NCI-H187 treated with DMSO at 0.1 percent for 48 hours (cell line): ENCODE measurements at regions not wholly inside any gene's neighbourhood (a gene's known extent, or its start where the extent isn't known, plus 50 kb on each side); places are given as distances from the start of the nearest gene placed in this dataset.
A peak's percentile ranks its signal among the peaks of the same experiment; 100 is the strongest.

Source experiments
- DNase-seq: peaks from one replicate; lab custom pipeline; 2025; lab: John Stamatoyannopoulos, UW

DNA sequence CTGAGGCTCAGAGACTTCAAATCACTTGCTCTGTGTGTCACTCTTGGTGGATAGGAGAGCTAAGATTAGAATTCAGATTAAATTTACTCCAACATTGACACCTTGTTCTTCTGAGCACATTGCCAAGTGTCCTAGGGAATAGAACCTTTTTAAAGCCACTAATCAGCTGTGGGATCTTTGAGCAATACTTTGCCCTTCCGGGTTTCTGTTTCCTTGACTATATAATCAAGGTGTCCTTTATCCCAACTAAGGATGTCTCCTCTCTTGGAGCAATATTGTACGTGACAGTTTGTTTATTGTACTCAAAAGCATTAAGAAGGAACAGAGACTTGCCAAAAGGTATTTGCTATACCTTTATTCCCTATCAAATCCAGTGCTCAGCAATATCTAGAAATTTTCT lies 170.9 kb upstream of the CADPS start:
- no peak for DNase-seq

DNA sequence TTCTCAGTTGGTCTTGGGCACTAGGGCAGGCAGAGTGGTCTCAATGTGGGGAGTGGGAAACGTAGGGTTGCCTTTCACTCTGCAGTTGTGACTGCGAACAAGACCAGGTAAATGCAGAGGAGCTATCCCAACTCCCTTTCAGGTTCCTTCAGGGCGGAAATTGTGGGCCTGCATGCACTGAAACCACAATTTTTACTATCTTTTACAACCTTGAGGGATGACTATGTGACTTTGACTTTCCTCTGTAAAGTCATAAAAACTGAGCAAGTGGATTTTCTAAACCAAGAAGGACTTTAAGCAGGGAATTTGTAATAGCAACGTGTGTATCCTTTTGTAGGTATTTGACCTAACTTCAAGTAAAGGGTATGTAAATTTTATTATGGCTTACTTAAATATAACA lies 171.4 kb upstream of the CADPS start:
- DNase-seq = no peak

DNA sequence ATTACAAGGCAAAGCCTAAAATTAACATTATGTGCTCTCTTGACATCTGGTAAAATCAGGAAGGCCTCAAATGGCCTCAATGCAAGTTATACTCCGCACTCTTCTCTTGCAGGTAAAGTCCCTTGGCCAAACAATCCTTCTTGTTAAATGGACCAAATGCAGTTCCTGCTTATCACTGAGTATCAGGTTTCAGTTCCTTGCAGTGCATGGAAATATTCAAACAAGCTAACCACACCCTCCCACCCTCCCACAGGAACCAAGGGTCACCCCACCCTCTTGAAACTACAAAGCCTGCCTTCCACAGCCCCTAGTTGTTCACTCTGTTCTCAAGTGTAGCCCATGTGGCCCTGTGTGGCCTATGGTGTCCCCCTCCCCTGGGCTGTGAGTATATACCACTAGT lies 171.9 kb upstream of the CADPS start:
- peak; percentile 1 for DNase-seq

DNA sequence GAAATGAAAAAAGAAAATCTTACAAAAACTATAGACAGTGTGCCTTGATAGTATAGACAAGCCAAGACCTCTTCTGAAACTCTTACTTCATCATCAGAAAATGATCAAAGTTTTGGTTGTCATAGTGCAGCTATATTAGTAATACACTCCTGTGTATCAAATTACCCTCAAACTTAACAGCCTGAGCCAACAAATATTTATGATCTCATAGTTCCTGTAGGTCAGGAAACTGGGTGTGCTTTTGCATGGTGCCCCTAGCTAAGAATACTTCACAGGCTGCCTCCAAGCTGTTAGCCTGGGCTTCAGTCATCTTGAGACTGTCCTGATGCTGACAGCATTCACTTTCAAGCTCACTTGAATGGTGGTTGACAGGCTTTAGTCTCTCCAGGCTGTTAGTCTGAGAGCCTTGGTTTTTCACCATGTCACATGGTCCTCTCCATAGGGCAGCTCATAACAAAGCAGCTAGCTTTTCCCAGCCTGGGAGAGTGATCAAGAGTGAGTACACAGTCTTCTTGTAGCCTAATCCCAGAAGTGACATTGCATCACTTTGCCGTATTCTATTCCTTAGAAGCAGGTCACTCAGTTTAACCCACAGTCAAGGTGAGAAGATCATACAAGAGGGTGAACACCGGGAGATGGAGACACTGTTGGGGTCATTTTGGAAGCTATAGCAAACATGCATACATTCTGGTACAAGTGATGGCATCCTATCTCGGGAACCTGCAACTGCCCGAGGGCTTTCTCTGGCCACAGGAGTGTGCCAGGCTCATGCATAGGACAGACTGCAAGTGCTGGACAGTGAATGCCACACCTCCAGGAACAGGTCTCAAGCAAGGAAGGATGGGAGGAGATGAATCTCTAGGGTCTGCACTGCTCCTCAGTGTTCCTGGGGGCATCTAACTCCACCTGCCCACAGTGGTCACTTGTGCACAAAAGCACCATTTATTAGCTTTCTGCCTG lies 173.4 kb upstream of the CADPS start:
- no peak for DNase-seq

DNA sequence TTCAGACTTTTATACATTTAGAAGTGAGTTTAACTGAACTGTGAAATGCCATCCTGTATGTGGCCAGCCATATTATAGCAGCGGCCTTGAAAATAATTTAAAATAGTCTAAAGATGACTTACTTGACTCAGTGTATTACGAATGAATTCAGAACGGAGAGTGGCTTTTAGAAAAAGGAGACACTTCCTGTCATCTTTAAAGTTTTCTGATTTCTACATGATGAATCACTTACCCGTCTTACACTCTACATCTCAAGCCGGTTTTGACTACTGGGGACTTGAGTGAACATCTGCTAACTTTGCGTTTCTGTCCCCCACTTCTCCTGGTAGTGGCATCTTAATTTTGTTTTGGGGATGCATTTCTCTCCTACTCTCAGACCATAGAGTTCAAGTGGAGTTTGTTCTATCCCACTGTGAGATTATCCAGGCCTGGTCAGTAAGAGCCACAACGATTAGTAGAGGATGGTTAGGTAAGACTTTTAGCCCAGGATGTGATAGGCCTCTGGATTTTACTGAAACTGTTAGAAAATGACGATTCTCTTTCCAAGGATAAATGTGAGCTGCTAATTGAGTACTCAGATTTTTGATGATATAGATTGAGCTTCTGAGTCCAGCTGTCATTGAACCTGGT lies 175.4 kb upstream of the CADPS start:
- no peak for DNase-seq

DNA sequence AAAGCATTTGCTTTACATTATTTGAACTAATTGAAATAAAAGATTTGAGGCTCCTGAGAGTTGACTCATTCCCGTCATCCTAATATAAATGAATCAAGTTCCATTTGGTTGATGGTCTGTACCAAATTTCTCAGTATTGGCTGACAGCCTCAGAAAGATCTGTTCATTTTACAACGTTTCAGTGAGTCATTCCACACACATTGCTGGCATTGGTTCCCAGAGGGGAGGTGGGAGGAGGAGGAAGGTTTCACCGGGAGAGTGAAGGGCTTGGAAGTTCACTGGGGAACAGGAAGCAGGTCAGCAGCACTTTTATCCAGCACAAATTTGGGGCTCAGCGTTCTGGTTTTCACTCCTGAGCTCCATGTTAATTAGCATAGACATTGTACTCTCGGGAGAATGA lies 176.7 kb upstream of the CADPS start:
- no peak for DNase-seq

DNA sequence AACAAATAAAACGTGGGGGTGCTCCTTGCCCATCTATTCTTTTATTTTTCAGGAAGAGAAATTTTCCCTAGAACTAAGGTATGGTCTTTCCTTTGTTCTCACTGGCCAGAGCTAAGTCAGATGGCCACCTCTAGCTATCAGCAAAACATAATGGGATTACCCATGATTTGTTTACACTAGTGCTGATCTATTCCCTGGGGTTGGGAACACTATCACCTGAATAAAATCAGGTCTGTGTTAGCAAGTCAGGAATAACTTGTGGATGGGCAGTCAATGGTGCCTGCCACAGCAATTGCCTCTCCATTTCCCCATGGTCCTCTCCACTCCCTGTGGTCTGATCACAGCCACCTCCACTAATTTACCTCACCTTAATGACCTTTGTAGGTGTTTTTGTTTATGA lies 181.7 kb upstream of the CADPS start:
- DNase-seq = no peak

DNA sequence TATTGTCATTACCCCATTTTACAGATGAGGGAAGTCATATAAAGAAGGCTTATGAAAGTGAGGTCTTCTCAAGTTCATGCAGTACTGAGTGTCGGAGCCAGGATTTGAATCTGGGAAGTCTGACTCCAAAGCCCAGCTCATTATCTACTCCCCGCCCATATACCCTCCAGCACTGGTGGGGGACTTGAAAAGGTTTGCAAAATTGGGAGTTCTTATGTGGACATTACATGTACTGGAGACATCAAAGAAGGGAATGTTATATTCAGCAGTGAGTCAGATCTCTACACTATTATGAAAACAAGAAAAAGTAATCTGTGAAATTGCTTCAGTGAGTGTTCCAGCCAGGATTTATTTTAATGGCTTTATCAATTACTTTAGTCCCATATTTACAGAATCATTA lies 185.2 kb upstream of the CADPS start:
- no peak for DNase-seq

DNA sequence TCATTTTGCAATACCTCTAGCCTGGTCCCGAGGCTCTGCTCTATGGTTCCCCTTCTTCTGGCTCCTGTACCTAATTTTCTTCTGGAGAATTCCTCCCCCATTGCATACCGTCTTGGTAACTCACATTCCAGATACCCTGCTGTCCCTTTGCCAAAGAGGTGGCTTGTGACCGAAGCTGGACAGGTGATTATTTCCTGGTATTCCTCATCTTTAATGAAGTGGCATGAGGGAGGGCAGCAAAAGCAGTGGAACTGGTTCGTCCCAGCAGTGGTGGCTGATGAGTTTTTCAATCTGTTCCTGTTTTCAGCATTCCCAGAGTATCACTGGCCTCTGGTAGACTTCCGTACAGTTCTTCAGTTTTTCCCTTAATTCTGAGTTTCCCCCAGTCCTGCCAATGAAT lies 186.2 kb upstream of the CADPS start:
- no peak for DNase-seq

DNA sequence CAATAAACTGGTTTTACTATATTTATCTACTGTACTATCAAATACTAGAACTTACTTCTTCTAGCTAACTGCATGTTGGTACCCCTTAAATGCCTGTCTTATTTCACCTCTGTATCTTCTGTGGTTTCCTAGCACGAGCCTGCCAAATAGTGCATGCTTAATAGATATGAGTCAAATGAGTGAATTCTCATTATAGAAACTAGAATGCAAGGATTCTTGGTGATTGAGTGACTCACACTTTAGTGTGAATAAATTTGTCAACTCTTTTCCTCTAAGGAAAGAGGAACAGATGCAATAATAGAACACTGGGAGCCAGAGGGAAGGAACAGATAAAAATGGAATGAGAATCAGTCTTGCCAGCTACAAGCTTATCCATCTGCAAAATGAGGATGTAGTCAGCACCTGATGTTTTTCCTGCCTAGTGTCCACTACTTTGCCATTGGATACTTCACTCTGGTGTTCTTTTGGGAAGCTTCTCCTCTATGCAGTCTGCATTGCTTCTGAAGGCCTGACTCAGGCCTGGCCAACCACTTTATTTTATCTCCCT lies 189.1 kb upstream of the CADPS start:
- DNase-seq = no peak

DNA sequence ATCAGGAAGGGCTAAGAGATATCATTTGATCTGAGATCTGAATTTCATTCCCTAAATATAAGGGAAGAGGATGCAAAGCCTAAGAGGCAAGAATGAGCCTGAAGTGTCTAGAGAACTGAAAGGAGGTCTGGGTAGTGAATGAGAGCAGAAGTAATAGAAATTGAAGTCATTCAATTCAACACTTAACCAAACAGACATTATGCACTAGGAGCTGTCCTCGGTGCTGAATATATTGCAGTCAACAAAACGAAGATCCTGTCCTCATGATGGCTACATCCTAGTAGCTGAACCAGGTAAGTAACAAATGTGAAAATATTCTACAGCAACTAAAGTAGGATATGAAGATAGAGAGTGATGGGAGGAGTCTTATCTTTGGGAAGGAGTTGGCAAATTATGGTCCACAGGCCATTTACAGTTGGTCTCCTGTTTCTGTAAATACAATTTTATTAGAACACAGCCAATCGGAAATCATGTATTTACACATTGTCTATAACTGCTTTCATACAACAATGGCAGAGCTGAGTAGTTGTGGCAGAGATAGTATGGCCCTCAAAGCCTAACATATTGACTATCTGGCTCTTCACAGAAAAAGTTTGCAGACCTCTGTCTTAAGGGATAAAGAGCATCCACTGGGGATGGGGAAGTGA lies 192.9 kb upstream of the CADPS start:
- DNase-seq = no peak

DNA sequence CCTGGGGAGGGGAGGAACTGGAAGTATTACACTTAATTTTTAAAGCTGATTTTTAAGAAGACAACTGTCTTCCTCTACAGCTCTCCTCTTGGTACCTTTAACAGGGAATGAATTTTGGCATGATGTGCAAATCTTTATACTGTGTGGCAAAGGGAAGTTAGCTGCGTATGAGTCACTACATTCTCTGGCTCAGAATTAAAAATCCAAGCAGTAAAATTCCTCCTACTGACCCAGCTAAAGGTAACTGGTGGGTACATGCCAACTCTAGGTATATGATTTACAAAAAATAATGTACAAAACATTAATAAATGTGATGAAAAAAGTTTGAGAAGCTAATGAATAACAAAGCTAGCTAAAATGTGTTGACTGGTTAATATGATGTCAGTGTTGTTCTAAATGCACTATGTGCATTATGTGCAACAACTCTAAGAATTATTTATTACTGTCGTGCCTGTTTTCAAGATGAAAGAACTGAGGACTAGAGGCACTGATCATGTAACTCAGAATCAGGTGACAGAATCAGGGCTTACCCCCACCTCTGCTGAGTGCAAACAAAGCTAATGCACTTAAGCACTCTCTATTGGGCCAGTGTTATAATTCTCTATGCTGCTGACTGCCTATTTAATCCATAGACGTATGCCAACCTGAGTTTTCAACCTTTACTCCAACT lies 194.7 kb upstream of the CADPS start:
- no peak for DNase-seq

DNA sequence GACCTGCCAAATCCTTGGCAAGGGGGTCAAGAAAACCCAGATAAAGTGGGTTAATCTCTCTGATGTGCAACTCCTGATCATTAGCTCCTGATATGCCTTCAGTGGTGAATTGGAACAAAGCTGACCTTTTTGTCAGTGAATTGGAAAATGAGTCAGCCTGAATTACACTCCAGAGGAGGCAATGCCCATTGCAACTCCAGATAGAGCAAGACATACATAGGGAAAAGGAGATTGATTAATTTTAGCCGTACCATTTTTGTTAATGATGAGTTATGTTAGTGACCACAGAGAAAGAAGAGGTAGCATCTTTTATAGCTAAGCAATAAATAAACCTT lies 195.2 kb upstream of the CADPS start:
- DNase-seq = no peak

DNA sequence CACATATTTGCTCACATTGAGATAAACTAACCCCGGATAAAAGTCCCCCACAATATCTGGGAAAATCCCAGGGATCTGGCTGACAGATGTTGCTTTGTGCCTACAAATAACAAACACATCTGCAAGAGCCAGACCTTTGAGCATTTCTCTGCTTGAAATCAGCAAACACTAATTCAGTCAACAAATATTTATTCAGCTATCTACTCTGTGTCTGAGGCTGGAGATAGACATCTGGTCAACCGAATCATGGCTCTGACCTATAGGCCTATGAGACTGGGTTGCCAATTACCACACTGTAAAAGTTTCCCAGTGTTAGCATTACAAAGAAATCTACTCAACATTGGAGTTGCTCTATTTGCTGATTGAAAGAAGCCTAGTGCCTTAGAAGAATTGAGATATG lies 201.1 kb upstream of the CADPS start:
- DNase-seq = no peak

DNA sequence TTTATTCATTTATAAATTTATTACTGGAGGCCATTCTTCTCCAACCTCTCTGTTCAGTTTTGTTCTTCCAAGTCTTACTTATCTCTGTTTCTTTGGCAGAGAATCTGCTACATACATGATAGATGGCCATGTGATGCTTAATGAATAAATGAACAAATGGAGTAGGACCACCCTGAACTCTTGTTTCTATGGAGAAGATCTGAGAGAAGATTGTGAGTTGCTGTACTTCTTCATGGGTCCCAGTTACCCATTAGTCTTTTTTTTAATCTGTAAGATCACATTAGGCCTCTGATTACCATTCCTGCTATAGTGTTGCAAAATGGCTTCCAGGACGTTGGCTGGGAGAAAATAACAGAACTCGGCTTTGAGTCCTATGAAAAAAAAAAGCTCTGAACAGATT lies 191.9 kb upstream of the SYNPR start:
- no peak for DNase-seq

DNA sequence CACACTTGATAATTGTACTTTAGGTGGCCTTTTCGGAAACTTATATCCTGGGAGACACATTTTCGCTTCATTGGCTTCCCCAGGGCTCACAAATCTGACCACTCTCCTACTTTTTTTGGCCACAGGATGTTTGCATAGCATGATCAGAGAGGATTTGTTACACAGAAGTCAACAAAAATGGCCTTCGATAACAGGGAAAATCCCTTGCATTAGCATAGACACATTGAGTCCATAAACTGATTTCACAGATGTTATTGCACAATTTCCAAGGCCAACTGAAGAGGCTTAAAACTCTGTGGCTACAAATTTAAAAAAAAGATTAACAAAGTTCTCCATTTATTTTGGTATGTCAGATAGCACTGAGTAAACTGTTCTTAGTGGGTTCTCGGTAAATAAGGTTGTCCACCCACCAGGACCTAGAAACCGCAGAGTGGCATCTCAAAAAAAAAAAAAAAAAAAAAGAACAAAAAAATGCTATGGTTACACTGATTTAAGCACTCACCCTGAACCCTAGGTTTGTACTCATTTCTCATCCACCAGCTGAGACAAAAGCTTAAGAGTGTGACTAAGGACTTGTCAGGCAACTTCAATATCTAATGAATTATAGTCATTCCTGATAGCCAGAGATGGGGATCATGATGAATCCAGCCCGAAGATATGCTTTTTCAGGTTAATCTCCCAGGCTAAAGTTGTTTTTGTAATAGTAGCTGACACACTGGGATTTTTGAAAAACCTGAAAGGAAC lies 188.9 kb upstream of the SYNPR start:
- no peak for DNase-seq

DNA sequence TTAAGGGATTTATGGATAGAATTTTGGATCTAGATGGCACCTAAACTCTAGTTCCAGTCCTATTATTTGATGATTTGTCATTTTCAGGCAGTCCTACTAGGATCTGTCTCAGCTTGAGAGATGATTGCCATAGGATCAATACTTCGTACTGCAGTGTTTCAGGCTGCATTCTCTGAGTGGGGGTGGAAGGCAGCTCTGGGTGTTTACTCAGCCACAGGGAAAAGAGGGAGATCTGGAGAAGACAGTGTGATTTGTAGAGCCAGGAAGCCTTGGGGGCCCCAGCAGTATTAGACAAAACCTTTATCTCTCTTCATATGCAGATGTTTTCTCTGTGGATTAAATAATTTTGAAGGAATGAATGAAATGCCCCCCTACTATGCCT lies 188.4 kb upstream of the SYNPR start:
- no peak for DNase-seq

DNA sequence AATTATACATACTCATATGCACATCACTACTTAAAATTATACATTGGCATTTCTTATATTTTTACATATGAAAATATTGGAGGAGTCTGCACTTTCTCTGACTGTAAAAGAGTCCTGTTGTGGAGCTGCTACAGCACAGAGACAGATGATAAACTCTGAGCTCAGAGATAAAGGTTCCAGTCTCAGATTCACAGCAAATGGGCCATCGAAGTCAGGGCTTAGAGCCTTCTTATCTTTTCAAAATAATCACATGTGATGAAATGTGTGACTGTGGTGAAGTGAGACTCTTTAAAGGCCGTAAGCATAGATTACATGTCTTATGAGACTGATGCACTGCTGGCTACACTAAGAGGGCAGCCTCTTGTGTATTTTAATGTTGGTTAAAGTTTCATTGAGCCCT lies 187.5 kb upstream of the SYNPR start:
- DNase-seq = no peak

DNA sequence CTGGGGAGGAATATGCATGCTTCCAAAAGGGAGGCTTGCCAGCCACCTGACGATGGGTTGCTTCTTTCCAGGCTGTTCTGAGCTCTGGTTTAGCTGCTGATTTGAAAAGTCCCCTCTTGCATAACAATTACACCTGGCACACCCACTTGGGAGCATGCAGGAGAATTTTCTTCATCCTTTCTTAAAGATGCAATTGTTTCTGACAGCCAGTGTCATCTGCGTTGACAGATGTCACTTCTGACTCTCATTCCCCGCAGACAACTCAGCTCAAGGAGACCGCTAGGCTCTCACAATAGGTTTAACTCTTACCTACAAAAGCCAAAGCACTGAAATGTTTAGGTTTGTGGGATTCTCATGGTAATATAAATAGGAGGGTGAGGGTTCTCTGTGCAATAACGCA lies 185.6 kb upstream of the SYNPR start:
- no peak for DNase-seq

DNA sequence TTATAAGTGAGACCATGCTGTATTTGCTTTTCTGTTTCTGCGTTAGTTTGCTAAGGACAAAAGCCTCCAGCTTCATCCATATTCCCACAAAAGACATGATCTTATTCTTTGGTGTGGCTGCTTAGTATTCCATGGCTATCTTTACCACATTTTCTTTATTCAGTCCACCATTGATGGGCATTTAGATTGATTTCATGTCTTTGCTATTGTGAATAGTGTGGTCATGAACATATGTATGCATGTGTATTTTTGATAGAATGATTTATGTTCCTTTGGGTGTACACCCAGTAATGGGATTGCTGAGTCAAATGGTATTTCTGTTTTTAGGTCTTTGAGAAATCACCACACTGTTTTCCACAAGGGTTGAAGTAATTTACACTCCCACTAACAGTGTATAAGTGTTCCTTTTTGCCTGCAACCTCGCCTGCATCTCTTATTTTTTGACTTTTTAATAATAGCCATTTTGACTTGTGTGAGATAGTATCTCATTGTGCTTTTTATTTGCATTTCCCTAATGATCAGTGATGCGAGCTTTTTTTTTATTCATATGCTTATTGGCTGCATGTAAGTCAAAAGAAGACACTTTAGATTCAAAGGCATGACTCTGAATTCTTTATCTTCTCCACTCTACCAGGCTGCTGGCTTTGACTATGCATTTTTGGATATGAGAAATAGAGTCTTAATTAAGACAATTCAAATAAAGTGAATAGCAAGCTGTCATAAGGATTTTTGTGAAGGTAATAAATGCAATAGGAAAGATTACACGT lies 183.3 kb upstream of the SYNPR start:
- DNase-seq = no peak
